ENCODE measurements at regions not wholly inside any gene's neighbourhood (a gene's known extent, or its start where the extent isn't known, plus 50 kb on each side); places are given as distances from the start of the nearest gene placed in this dataset.
A peak's percentile ranks its signal among the peaks of the same experiment; 100 is the strongest.

- Mint-ChIP-seq H3K9me3 (no peaks in the 10 kb centered on the region), H3K27me3 (ENCODE audit: insufficient read depth) (peaks cover 6% of the 10 kb centered on the region)
- intact Hi-C loops (cut with micrococcal nuclease) = no loop called here
Measured at GRCh38 chr2:201960305-201960704, 73.3 kb upstream of the FZD7 start.

GRCh38 chr2:201961401-201961800 is 72.3 kb upstream of the FZD7 start:
- Mint-ChIP-seq H3K36me3 (ENCODE audit: low read depth) (no peaks in the 10 kb centered on the region), H3K27ac (no peak overlapping the region), H3K4me1 (ENCODE audit: low read depth) (no peaks in the 10 kb centered on the region), H3K9me3 (no peaks in the 10 kb centered on the region), H3K4me3 (no peak overlapping the region), H3K27me3 (ENCODE audit: insufficient read depth) (peaks cover 6% of the 10 kb centered on the region)
- no peak for DNase-seq (ENCODE audit: low spot score)
- intact Hi-C loops (cut with micrococcal nuclease) = no loop called here

More at GRCh38 chr2:201960305-201960704, 73.3 kb upstream of the FZD7 start:
- no peaks in the 10 kb centered on the region for H3K36me3 Mint-ChIP-seq (ENCODE audit: low read depth)
- no peak overlapping the region for H3K4me3 Mint-ChIP-seq
- H3K27ac Mint-ChIP-seq = no peak overlapping the region
- H3K4me1 Mint-ChIP-seq (ENCODE audit: low read depth) = no peaks in the 10 kb centered on the region
- no peak for DNase-seq (ENCODE audit: low spot score)

- no peaks in the 10 kb centered on the region for H3K9me3 Mint-ChIP-seq
- H3K4me1 Mint-ChIP-seq (ENCODE audit: low read depth) = no peaks in the 10 kb centered on the region
- no peak overlapping the region for H3K27ac Mint-ChIP-seq
- H3K4me3 Mint-ChIP-seq = no peak overlapping the region
- intact Hi-C loops (cut with micrococcal nuclease) = no loop called here
- H3K36me3 Mint-ChIP-seq (ENCODE audit: low read depth) = no peaks in the 10 kb centered on the region
- H3K27me3 Mint-ChIP-seq (ENCODE audit: insufficient read depth) = peaks cover 4% of the 10 kb centered on the region
- DNase-seq (ENCODE audit: low spot score) = no peak
Measured at GRCh38 chr2:201962774-201963562, 70.7 kb upstream of the FZD7 start.

DNA sequence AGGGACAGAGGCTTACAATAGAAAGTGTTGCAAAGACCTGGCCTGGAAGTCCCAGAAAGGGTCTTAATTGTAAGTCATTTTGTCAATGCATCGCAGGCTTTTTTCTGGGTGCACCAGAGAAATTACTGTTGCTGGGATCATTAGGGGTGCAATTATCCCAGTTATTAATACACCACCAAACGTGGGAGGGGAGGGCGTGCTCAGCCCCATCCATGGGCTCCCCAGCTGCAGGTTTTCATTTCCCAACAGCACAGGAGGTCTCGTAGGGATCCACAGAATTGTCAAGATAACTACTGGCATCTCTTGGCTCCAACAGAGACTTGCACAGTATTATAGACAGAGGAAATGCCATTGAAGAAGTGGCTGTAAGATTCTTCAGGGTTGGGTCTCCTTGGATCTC is 69.6 kb upstream of the FZD7 start:
- intact Hi-C loops (cut with micrococcal nuclease) = no loop called here
- Mint-ChIP-seq H3K9me3 (no peaks in the 10 kb centered on the region), H3K36me3 (ENCODE audit: low read depth) (no peaks in the 10 kb centered on the region), H3K4me1 (ENCODE audit: low read depth) (no peaks in the 10 kb centered on the region), H3K4me3 (no peak overlapping the region), H3K27me3 (ENCODE audit: insufficient read depth) (peaks cover 4% of the 10 kb centered on the region), H3K27ac (no peak overlapping the region)
- no peak for DNase-seq (ENCODE audit: low spot score)

DNA sequence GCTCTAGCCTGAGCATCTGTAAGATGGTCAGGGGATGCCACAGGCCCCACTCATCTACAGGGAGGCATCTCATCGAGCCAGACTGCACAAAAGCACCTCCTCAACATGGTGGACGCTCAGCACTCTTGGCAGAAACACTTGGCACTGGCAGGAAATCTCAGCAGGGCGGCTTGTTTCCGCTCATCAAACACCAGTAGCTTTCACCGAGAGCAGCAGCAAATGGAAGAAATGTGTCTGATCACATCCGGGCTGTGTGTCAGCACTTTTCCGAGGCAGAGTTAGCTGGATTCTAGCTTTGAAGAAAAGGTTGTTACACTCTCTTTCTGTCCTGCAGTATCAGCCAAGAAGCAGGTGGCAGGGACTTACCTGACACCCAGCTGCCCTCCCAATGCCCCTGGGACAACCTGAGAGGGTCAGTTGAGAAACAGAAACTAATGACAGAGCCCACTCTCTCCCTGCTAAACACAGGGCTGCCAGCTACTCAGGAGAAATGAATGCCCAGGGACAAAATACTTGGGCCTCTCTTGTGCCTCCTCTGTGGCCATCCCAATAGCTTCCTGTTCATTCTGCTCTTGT is 68.9 kb upstream of the FZD7 start:
- peaks cover 4% of the 10 kb centered on the region for H3K27me3 Mint-ChIP-seq (ENCODE audit: insufficient read depth)
- H3K4me1 Mint-ChIP-seq (ENCODE audit: low read depth) = no peaks in the 10 kb centered on the region
- H3K9me3 Mint-ChIP-seq = no peaks in the 10 kb centered on the region
- H3K36me3 Mint-ChIP-seq (ENCODE audit: low read depth) = no peaks in the 10 kb centered on the region
- H3K4me3 Mint-ChIP-seq = no peak overlapping the region
- H3K27ac Mint-ChIP-seq = peak overlapping the region; percentile 44
- peak; percentile 11 for DNase-seq (ENCODE audit: low spot score)
- intact Hi-C loops (cut with micrococcal nuclease) = no loop called here

GRCh38 chr2:201965550-201965949 is 68.1 kb upstream of the FZD7 start:
- no peak for DNase-seq (ENCODE audit: low spot score)
- Mint-ChIP-seq H3K27ac (no peak overlapping the region), H3K36me3 (ENCODE audit: low read depth) (no peaks in the 10 kb centered on the region), H3K9me3 (no peaks in the 10 kb centered on the region), H3K4me1 (ENCODE audit: low read depth) (no peaks in the 10 kb centered on the region), H3K4me3 (no peak overlapping the region), H3K27me3 (ENCODE audit: insufficient read depth) (peaks cover 7% of the 10 kb centered on the region)
- intact Hi-C loops (cut with micrococcal nuclease) = no loop called here

GRCh38 chr2:201966691-201967438 is 66.8 kb upstream of the FZD7 start:
- DNase-seq (ENCODE audit: low spot score) = no peak
- H3K27me3 Mint-ChIP-seq (ENCODE audit: insufficient read depth) = peaks cover 5% of the 10 kb centered on the region
- H3K4me3 Mint-ChIP-seq = no peak overlapping the region
- intact Hi-C loops (cut with micrococcal nuclease) = no loop called here
- no peaks in the 10 kb centered on the region for H3K4me1 Mint-ChIP-seq (ENCODE audit: low read depth)
- H3K36me3 Mint-ChIP-seq (ENCODE audit: low read depth) = no peaks in the 10 kb centered on the region
- H3K27ac Mint-ChIP-seq = no peak overlapping the region
- no peaks in the 10 kb centered on the region for H3K9me3 Mint-ChIP-seq

GRCh38 chr2:201968050-201968449 is 65.6 kb upstream of the FZD7 start:
- Mint-ChIP-seq H3K27me3 (ENCODE audit: insufficient read depth) (peaks cover 5% of the 10 kb centered on the region), H3K36me3 (ENCODE audit: low read depth) (no peaks in the 10 kb centered on the region), H3K4me1 (ENCODE audit: low read depth) (no peaks in the 10 kb centered on the region), H3K27ac (no peak overlapping the region), H3K4me3 (no peak overlapping the region), H3K9me3 (no peaks in the 10 kb centered on the region)
- intact Hi-C loops (cut with micrococcal nuclease) = no loop called here
- no peak for DNase-seq (ENCODE audit: low spot score)

- intact Hi-C loops (cut with micrococcal nuclease) = no loop called here
- no peak overlapping the region for H3K27ac Mint-ChIP-seq
- H3K4me1 Mint-ChIP-seq (ENCODE audit: low read depth) = no peaks in the 10 kb centered on the region
- no peaks in the 10 kb centered on the region for H3K36me3 Mint-ChIP-seq (ENCODE audit: low read depth)
- no peak overlapping the region for H3K4me3 Mint-ChIP-seq
- no peak for DNase-seq (ENCODE audit: low spot score)
- H3K9me3 Mint-ChIP-seq = no peaks in the 10 kb centered on the region
- H3K27me3 Mint-ChIP-seq (ENCODE audit: insufficient read depth) = peaks cover 5% of the 10 kb centered on the region
Measured at GRCh38 chr2:201968476-201968875, 65.2 kb upstream of the FZD7 start.

GRCh38 chr2:201969241-201969937 is 64.3 kb upstream of the FZD7 start:
- peaks cover 5% of the 10 kb centered on the region for H3K27me3 Mint-ChIP-seq (ENCODE audit: insufficient read depth)
- H3K27ac Mint-ChIP-seq = no peak overlapping the region
- H3K9me3 Mint-ChIP-seq = no peaks in the 10 kb centered on the region
- H3K36me3 Mint-ChIP-seq (ENCODE audit: low read depth) = no peaks in the 10 kb centered on the region
- intact Hi-C loops (cut with micrococcal nuclease) = no loop called here
- no peaks in the 10 kb centered on the region for H3K4me1 Mint-ChIP-seq (ENCODE audit: low read depth)
- no peak for DNase-seq (ENCODE audit: low spot score)
- H3K4me3 Mint-ChIP-seq = no peak overlapping the region

GRCh38 chr2:201969938-201970785 is 63.5 kb upstream of the FZD7 start:
- H3K27me3 Mint-ChIP-seq (ENCODE audit: insufficient read depth) = peaks cover 5% of the 10 kb centered on the region
- no peak for DNase-seq (ENCODE audit: low spot score)

GRCh38 chr2:201970786-201971108 is 62.9 kb upstream of the FZD7 start:
- intact Hi-C loops (cut with micrococcal nuclease) = no loop called here

More at GRCh38 chr2:201969938-201970785, 63.5 kb upstream of the FZD7 start:
- intact Hi-C loops (cut with micrococcal nuclease) = no loop called here
- Mint-ChIP-seq H3K4me1 (ENCODE audit: low read depth) (no peaks in the 10 kb centered on the region), H3K36me3 (ENCODE audit: low read depth) (no peaks in the 10 kb centered on the region), H3K4me3 (no peak overlapping the region), H3K9me3 (no peaks in the 10 kb centered on the region), H3K27ac (no peak overlapping the region)

More at GRCh38 chr2:201970786-201971108, 62.9 kb upstream of the FZD7 start:
- Mint-ChIP-seq H3K27me3 (ENCODE audit: insufficient read depth) (peaks cover 5% of the 10 kb centered on the region), H3K4me1 (ENCODE audit: low read depth) (no peaks in the 10 kb centered on the region), H3K36me3 (ENCODE audit: low read depth) (no peaks in the 10 kb centered on the region), H3K4me3 (no peak overlapping the region), H3K27ac (no peak overlapping the region), H3K9me3 (no peaks in the 10 kb centered on the region)
- DNase-seq (ENCODE audit: low spot score) = no peak
